GM12873 (cell line): ENCODE measurements at regions not wholly inside any gene's neighbourhood (a gene's known extent, or its start where the extent isn't known, plus 50 kb on each side); places are given as distances from the start of the nearest gene placed in this dataset.

Experiments
- CTCF ChIP-seq: IDR thresholded peaks from 2 replicates; pipeline ENCODE4 v1.5.1; 2012; ENCODE audit warnings: low read depth, mild to moderate bottlenecking, moderate library complexity, low read length, control low read depth; ENCODE audit not compliant: insufficient read depth; ENCODE audit errors: missing control alignments

DNA sequence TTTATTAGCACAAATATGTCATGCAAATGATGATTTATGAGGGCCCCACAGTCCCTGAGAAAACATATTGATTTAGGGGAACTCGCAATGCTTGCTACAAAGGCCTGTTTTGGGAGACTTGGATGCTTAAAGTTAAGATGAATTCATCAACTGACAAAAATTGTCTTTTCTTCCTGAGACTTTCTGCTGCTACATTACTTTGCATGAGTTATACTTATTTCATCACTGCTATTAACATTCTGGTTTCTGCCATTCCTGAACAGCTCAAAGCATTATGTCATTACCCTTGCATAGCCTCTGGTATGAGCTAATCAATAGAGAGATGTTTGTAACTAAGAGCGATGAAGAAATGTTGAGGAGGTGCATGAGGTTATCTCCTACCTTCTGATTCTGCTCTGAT is 74.4 kb downstream of the SOX11 start:
- TF ChIP-seq CTCF, result no peak

GRCh38 chr2:5777131-5777535 is 84.9 kb downstream of the SOX11 start:
- TF ChIP-seq CTCF, result no peak

GRCh38 chr2:5781679-5782078 is 89.5 kb downstream of the SOX11 start:
- no peak for TF ChIP-seq CTCF

- no peak for TF ChIP-seq CTCF
These were observed 89.9 kb downstream of the SOX11 start for GRCh38 chr2:5782103-5782502.

DNA sequence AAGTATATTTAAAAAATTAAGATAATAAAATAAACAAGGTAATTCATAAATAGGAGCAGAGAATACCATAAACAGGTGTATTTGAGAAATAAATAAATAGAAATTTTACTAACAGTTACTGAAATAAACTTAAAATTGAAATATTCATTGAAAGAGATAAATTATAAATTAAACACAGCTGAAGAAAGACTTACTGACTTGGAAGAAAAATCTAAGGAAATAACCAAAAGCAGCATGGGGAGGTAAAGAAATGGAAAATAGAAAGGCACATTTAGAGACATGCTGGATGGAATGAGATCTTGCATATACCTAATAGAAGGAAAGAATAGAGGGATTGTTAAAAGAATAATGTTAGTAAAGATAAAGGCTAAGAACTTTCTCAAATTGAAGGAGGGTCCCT is 96.3 kb downstream of the SOX11 start:
- TF ChIP-seq CTCF, result no peak

DNA sequence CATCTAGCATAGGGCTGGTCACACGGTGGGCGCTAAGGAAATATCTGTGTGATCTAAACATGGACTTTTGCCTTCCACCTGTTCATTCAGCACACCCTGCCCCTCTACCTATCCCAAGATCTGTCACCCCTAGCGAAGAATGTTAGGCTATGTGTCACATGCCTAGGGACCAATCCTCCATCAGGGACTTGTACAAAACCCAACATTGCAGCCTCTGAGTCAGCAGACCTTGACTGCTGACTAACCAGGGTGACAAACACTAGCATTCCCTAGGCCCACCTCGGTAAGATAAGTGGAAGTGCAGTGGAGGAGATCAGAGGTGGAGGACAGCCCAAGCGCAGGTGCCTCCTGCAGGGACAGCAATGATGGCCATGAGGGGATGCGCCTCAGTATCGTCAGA is 99.2 kb downstream of the SOX11 start:
- TF ChIP-seq CTCF, result no peak

- no peak for TF ChIP-seq CTCF
These were observed 101.8 kb downstream of the SOX11 start for GRCh38 chr2:5794012-5794411.

- TF ChIP-seq CTCF, result no peak
These were observed 105.9 kb downstream of the SOX11 start for GRCh38 chr2:5798084-5798483.
